ENCODE measurements at regions not wholly inside any gene's neighbourhood (a gene's known extent, or its start where the extent isn't known, plus 50 kb on each side); places are given as distances from the start of the nearest gene placed in this dataset.

DNA sequence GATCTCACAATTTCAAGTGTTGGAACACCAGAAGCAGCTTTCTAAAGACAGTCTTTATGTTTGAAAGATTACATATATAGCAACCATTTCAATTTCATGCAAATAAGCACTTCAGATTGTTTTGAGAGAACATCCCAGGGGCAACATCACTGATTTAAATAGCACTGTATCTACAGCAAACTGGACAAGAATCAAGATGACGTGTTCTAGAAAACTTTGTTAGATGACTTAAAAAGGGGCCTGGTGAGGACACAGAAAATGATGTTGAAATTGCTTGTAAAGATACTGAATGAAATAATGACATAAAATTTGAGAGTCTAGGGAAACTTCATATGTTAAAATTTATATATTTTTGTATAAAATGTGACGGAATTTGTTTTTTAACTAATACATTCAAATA lies 277.1 kb downstream of the KLF12 start:
- TF ChIP-seq, protein P1, sequence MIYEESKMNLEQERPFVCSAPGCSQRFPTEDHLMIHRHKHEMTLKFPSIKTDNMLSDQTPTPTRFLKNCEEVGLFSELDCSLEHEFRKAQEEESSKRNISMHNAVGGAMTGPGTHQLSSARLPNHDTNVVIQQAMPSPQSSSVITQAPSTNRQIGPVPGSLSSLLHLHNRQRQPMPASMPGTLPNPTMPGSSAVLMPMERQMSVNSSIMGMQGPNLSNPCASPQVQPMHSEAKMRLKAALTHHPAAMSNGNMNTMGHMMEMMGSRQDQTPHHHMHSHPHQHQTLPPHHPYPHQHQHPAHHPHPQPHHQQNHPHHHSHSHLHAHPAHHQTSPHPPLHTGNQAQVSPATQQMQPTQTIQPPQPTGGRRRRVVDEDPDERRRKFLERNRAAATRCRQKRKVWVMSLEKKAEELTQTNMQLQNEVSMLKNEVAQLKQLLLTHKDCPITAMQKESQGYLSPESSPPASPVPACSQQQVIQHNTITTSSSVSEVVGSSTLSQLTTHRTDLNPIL (CRISPR knock-in tag; IDR thresholded peaks at IDR 0.05; ENCODE audit: low read depth), result no peak
- no peak for TF ChIP-seq ARNTL (CRISPR knock-in tag; IDR thresholded peaks at IDR 0.05; ENCODE audit: borderline replicate concordance, low read depth)
- TF ChIP-seq, protein P2, sequence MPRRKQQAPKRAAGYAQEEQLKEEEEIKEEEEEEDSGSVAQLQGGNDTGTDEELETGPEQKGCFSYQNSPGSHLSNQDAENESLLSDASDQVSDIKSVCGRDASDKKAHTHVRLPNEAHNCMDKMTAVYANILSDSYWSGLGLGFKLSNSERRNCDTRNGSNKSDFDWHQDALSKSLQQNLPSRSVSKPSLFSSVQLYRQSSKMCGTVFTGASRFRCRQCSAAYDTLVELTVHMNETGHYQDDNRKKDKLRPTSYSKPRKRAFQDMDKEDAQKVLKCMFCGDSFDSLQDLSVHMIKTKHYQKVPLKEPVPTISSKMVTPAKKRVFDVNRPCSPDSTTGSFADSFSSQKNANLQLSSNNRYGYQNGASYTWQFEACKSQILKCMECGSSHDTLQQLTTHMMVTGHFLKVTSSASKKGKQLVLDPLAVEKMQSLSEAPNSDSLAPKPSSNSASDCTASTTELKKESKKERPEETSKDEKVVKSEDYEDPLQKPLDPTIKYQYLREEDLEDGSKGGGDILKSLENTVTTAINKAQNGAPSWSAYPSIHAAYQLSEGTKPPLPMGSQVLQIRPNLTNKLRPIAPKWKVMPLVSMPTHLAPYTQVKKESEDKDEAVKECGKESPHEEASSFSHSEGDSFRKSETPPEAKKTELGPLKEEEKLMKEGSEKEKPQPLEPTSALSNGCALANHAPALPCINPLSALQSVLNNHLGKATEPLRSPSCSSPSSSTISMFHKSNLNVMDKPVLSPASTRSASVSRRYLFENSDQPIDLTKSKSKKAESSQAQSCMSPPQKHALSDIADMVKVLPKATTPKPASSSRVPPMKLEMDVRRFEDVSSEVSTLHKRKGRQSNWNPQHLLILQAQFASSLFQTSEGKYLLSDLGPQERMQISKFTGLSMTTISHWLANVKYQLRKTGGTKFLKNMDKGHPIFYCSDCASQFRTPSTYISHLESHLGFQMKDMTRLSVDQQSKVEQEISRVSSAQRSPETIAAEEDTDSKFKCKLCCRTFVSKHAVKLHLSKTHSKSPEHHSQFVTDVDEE (CRISPR knock-in tag; IDR thresholded peaks at IDR 0.05), result no peak
- no peak for TF ChIP-seq ZFP3 (CRISPR knock-in tag; IDR thresholded peaks at IDR 0.05)
- no peak for TF ChIP-seq ZNF8 (CRISPR knock-in tag; IDR thresholded peaks at IDR 0.05)
- no peak for TF ChIP-seq TCF4 (CRISPR knock-in tag; IDR thresholded peaks at IDR 0.05; ENCODE audit: borderline replicate concordance)
- TF ChIP-seq, protein P3, sequence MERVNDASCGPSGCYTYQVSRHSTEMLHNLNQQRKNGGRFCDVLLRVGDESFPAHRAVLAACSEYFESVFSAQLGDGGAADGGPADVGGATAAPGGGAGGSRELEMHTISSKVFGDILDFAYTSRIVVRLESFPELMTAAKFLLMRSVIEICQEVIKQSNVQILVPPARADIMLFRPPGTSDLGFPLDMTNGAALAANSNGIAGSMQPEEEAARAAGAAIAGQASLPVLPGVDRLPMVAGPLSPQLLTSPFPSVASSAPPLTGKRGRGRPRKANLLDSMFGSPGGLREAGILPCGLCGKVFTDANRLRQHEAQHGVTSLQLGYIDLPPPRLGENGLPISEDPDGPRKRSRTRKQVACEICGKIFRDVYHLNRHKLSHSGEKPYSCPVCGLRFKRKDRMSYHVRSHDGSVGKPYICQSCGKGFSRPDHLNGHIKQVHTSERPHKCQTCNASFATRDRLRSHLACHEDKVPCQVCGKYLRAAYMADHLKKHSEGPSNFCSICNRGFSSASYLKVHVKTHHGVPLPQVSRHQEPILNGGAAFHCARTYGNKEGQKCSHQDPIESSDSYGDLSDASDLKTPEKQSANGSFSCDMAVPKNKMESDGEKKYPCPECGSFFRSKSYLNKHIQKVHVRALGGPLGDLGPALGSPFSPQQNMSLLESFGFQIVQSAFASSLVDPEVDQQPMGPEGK (CRISPR knock-in tag; IDR thresholded peaks at IDR 0.05; ENCODE audit: borderline replicate concordance), result no peak
- no peak for TF ChIP-seq ZNF70 (CRISPR knock-in tag; IDR thresholded peaks at IDR 0.05)
- TF ChIP-seq ZFP30 (CRISPR knock-in tag; IDR thresholded peaks at IDR 0.05), result no peak
- no peak for TF ChIP-seq TOX (CRISPR knock-in tag; IDR thresholded peaks at IDR 0.05; ENCODE audit: borderline replicate concordance)
- no peak for TF ChIP-seq CSDC2 (CRISPR knock-in tag; IDR thresholded peaks at IDR 0.05)
- no peak for TF ChIP-seq ESRRG (CRISPR knock-in tag; IDR thresholded peaks at IDR 0.05)
- no peak for TF ChIP-seq ZNF565 (CRISPR knock-in tag; conservative IDR thresholded peaks at IDR 0.05; ENCODE audit: low read depth)
- no peak for TF ChIP-seq BACH2 (CRISPR knock-in tag; IDR thresholded peaks at IDR 0.05; ENCODE audit: borderline replicate concordance)
